ENCODE measurements at regions not wholly inside any gene's neighbourhood (a gene's known extent, or its start where the extent isn't known, plus 50 kb on each side); places are given as distances from the start of the nearest gene placed in this dataset.

- peaks cover 0 to under 1% of the 10 kb centered on the region in 2 donors for H3K9me3 Mint-ChIP-seq
- DNase-seq (no peak), ATAC-seq (replicated peaks) (no peak)
- H3K36me3 Mint-ChIP-seq, result peaks cover 0 to 3% of the 10 kb centered on the region in 2 donors
- H3K27ac Mint-ChIP-seq, result no peak overlapping the region
- peaks cover 8 to 12% of the 10 kb centered on the region in 2 donors for H3K4me1 Mint-ChIP-seq
- H3K4me3 Mint-ChIP-seq, result no peak overlapping the region
- no peaks in the 10 kb centered on the region for H3K27me3 Mint-ChIP-seq
These were observed 588.0 kb upstream of the ARID1B start for GRCh38 chr6:156189195-156189594.

- DNase-seq (no peak), ATAC-seq (replicated peaks) (peak; percentile 50 to 54)
- H3K9me3 Mint-ChIP-seq, result peaks cover 0 to 3% of the 10 kb centered on the region in 2 donors
- peaks cover 8 to 17% of the 10 kb centered on the region in 2 donors for H3K4me1 Mint-ChIP-seq
- H3K36me3 Mint-ChIP-seq, result no peaks in the 10 kb centered on the region
- H3K27me3 Mint-ChIP-seq, result no peaks in the 10 kb centered on the region
- H3K27ac Mint-ChIP-seq, result no peak overlapping the region
- H3K4me3 Mint-ChIP-seq, result no peak overlapping the region
These were observed 592.1 kb upstream of the ARID1B start for GRCh38 chr6:156185113-156185512.

GRCh38 chr6:156183678-156184077, 593.5 kb upstream of the ARID1B start:
- Mint-ChIP-seq H3K36me3 (no peaks in the 10 kb centered on the region), H3K27me3 (no peaks in the 10 kb centered on the region), H3K4me1 (peaks cover 7 to 17% of the 10 kb centered on the region in 2 donors), H3K4me3 (no peak overlapping the region), H3K9me3 (peaks cover 0 to 5% of the 10 kb centered on the region in 2 donors), H3K27ac (no peak overlapping the region)
- DNase-seq (no peak), ATAC-seq (replicated peaks) (no peak)

- peaks cover 4 to 17% of the 10 kb centered on the region in 2 donors for H3K4me1 Mint-ChIP-seq
- H3K27me3 Mint-ChIP-seq, result no peaks in the 10 kb centered on the region
- H3K36me3 Mint-ChIP-seq, result no peaks in the 10 kb centered on the region
- ATAC-seq (replicated peaks) (no peak), DNase-seq (no peak)
- no peak overlapping the region for H3K27ac Mint-ChIP-seq
- H3K9me3 Mint-ChIP-seq, result peaks cover 0 to 9% of the 10 kb centered on the region in 2 donors
- no peak overlapping the region for H3K4me3 Mint-ChIP-seq
These were observed 594.8 kb upstream of the ARID1B start for GRCh38 chr6:156182356-156182755.

GRCh38 chr6:156181506-156181905, 595.7 kb upstream of the ARID1B start:
- peaks cover 5 to 18% of the 10 kb centered on the region in 2 donors for H3K4me1 Mint-ChIP-seq
- H3K27me3 Mint-ChIP-seq, result no peaks in the 10 kb centered on the region
- ATAC-seq (replicated peaks), result no peak
- H3K36me3 Mint-ChIP-seq, result no peaks in the 10 kb centered on the region
- H3K27ac Mint-ChIP-seq, result no peak overlapping the region
- no peak overlapping the region for H3K4me3 Mint-ChIP-seq
- peaks cover 0 to 9% of the 10 kb centered on the region in 2 donors for H3K9me3 Mint-ChIP-seq
- DNase-seq, result no peak

GRCh38 chr6:156175971-156176421, 601.2 kb upstream of the ARID1B start:
- no peaks in the 10 kb centered on the region for H3K27me3 Mint-ChIP-seq
- peaks cover 0 to 8% of the 10 kb centered on the region in 2 donors for H3K9me3 Mint-ChIP-seq
- H3K4me1 Mint-ChIP-seq, result peaks cover 16 to 18% of the 10 kb centered on the region in 2 donors
- H3K36me3 Mint-ChIP-seq, result no peaks in the 10 kb centered on the region
- DNase-seq (no peak), ATAC-seq (replicated peaks) (peak in 1 of 2 donors; percentile 31)
- no peak overlapping the region for H3K27ac Mint-ChIP-seq
- H3K4me3 Mint-ChIP-seq, result no peak overlapping the region

GRCh38 chr6:156175433-156175832, 601.7 kb upstream of the ARID1B start:
- DNase-seq, result no peak
- Mint-ChIP-seq H3K27me3 (no peaks in the 10 kb centered on the region), H3K27ac (no peak overlapping the region), H3K4me1 (peaks cover 16 to 18% of the 10 kb centered on the region in 2 donors), H3K4me3 (no peak overlapping the region), H3K9me3 (peaks cover 0 to 8% of the 10 kb centered on the region in 2 donors), H3K36me3 (no peaks in the 10 kb centered on the region)
- no peak for ATAC-seq (replicated peaks)

GRCh38 chr6:156174031-156174890, 602.9 kb upstream of the ARID1B start:
- peaks cover 16 to 18% of the 10 kb centered on the region in 2 donors for H3K4me1 Mint-ChIP-seq
- no peak overlapping the region for H3K4me3 Mint-ChIP-seq
- peaks cover 0 to 8% of the 10 kb centered on the region in 2 donors for H3K9me3 Mint-ChIP-seq
- peak overlapping the region; percentile 4 for H3K27ac Mint-ChIP-seq
- H3K36me3 Mint-ChIP-seq, result no peaks in the 10 kb centered on the region
- no peaks in the 10 kb centered on the region for H3K27me3 Mint-ChIP-seq
- ATAC-seq (replicated peaks) (peak; percentile 48 to 83), DNase-seq (no peak)

GRCh38 chr6:156169371-156169770, 607.8 kb upstream of the ARID1B start:
- Mint-ChIP-seq H3K27me3 (no peaks in the 10 kb centered on the region), H3K9me3 (no peaks in the 10 kb centered on the region), H3K4me3 (no peak overlapping the region), H3K36me3 (no peaks in the 10 kb centered on the region), H3K4me1 (peaks cover 19 to 31% of the 10 kb centered on the region in 2 donors), H3K27ac (no peak overlapping the region)
- DNase-seq (no peak), ATAC-seq (replicated peaks) (no peak)

- no peak for DNase-seq
- peak in 1 of 2 donors; percentile 5 for ATAC-seq (replicated peaks)
- Mint-ChIP-seq H3K36me3 (no peaks in the 10 kb centered on the region), H3K4me1 (peaks cover 18 to 36% of the 10 kb centered on the region in 2 donors), H3K9me3 (no peaks in the 10 kb centered on the region), H3K27ac (peak overlapping the region; percentile 81), H3K27me3 (no peaks in the 10 kb centered on the region), H3K4me3 (peak overlapping the region; percentile 69)
These were observed 609.5 kb upstream of the ARID1B start for GRCh38 chr6:156167625-156168071.

GRCh38 chr6:156167016-156167624, 610.1 kb upstream of the ARID1B start:
- ATAC-seq (replicated peaks) (peak in 1 of 2 donors; percentile 26), DNase-seq (no peak)
- Mint-ChIP-seq H3K9me3 (no peaks in the 10 kb centered on the region), H3K27ac (peak overlapping the region; percentile 71), H3K4me3 (peak overlapping the region; percentile 19 to 69), H3K36me3 (no peaks in the 10 kb centered on the region), H3K4me1 (peaks cover 20 to 36% of the 10 kb centered on the region in 2 donors), H3K27me3 (no peaks in the 10 kb centered on the region)

GRCh38 chr6:156166093-156166492, 611.1 kb upstream of the ARID1B start:
- DNase-seq (no peak), ATAC-seq (replicated peaks) (no peak)
- no peaks in the 10 kb centered on the region for H3K9me3 Mint-ChIP-seq
- no peak overlapping the region for H3K27ac Mint-ChIP-seq
- H3K27me3 Mint-ChIP-seq, result no peaks in the 10 kb centered on the region
- H3K4me1 Mint-ChIP-seq, result peaks cover 23 to 41% of the 10 kb centered on the region in 2 donors
- no peak overlapping the region for H3K4me3 Mint-ChIP-seq
- no peaks in the 10 kb centered on the region for H3K36me3 Mint-ChIP-seq

GRCh38 chr6:156164701-156165452, 612.3 kb upstream of the ARID1B start:
- DNase-seq (no peak), ATAC-seq (replicated peaks) (no peak)
- H3K27me3 Mint-ChIP-seq, result no peaks in the 10 kb centered on the region
- H3K9me3 Mint-ChIP-seq, result no peaks in the 10 kb centered on the region
- no peak overlapping the region for H3K27ac Mint-ChIP-seq
- no peak overlapping the region for H3K4me3 Mint-ChIP-seq
- peaks cover 23 to 45% of the 10 kb centered on the region in 2 donors for H3K4me1 Mint-ChIP-seq
- no peaks in the 10 kb centered on the region for H3K36me3 Mint-ChIP-seq

GRCh38 chr6:156163311-156163710, 613.9 kb upstream of the ARID1B start:
- DNase-seq (peak; percentile 47), ATAC-seq (replicated peaks) (peak; percentile 96)
- no peaks in the 10 kb centered on the region for H3K27me3 Mint-ChIP-seq
- H3K4me1 Mint-ChIP-seq, result peaks cover 23 to 45% of the 10 kb centered on the region in 2 donors
- no peaks in the 10 kb centered on the region for H3K36me3 Mint-ChIP-seq
- no peaks in the 10 kb centered on the region for H3K9me3 Mint-ChIP-seq
- peak overlapping the region; percentile 47 for H3K27ac Mint-ChIP-seq
- no peak overlapping the region for H3K4me3 Mint-ChIP-seq
